ENCODE measurements at regions not wholly inside any gene's neighbourhood (a gene's known extent, or its start where the extent isn't known, plus 50 kb on each side); places are given as distances from the start of the nearest gene placed in this dataset.
A peak's percentile ranks its signal among the peaks of the same experiment; 100 is the strongest.

GRCh38 chr21:19908390-19908789 is 1089.8 kb upstream of the NCAM2 start:
- DNase-seq (ENCODE audit: low read depth in 1 of 2, low spot score in 1 of 2), result no peak
- in situ Hi-C loops (cut with HindIII; ENCODE audit: low pct_unique_long_range_greater_than_20kb, low sequenced_read_pairs), result no loop called here
- TF ChIP-seq JUND (IDR thresholded peaks at IDR 0.05; ENCODE audit: low read depth), result no peak

GRCh38 chr21:19914028-19914427 is 1084.2 kb upstream of the NCAM2 start:
- in situ Hi-C loops (cut with HindIII; ENCODE audit: low pct_unique_long_range_greater_than_20kb, low sequenced_read_pairs), result no loop called here
- no peak for DNase-seq (ENCODE audit: low read depth in 1 of 2, low spot score in 1 of 2)
- no peak for TF ChIP-seq JUND (IDR thresholded peaks at IDR 0.05; ENCODE audit: low read depth)

- DNase-seq (ENCODE audit: low read depth in 1 of 2, low spot score in 1 of 2), result no peak
- in situ Hi-C loops (cut with HindIII; ENCODE audit: low pct_unique_long_range_greater_than_20kb, low sequenced_read_pairs), result no loop called here
- no peak for TF ChIP-seq JUND (IDR thresholded peaks at IDR 0.05; ENCODE audit: low read depth)
Measured at GRCh38 chr21:19921211-19921610, 1077.0 kb upstream of the NCAM2 start.

- no peak for TF ChIP-seq JUND (IDR thresholded peaks at IDR 0.05; ENCODE audit: low read depth)
- no peak for DNase-seq (ENCODE audit: low read depth in 1 of 2, low spot score in 1 of 2)
- in situ Hi-C loops (cut with HindIII; ENCODE audit: low pct_unique_long_range_greater_than_20kb, low sequenced_read_pairs), result no loop called here
Measured at GRCh38 chr21:19922122-19922521, 1076.1 kb upstream of the NCAM2 start.

GRCh38 chr21:19935467-19935866 is 1062.7 kb upstream of the NCAM2 start:
- in situ Hi-C loops (cut with HindIII; ENCODE audit: low pct_unique_long_range_greater_than_20kb, low sequenced_read_pairs), result no loop called here
- DNase-seq (ENCODE audit: low read depth in 1 of 2, low spot score in 1 of 2), result no peak
- no peak for TF ChIP-seq JUND (IDR thresholded peaks at IDR 0.05; ENCODE audit: low read depth)

- in situ Hi-C loops (cut with HindIII; ENCODE audit: low pct_unique_long_range_greater_than_20kb, low sequenced_read_pairs), result no loop called here
- DNase-seq (ENCODE audit: low read depth in 1 of 2, low spot score in 1 of 2), result no peak
- TF ChIP-seq JUND (IDR thresholded peaks at IDR 0.05; ENCODE audit: low read depth), result no peak
Measured at GRCh38 chr21:19937619-19938018, 1060.6 kb upstream of the NCAM2 start.

- TF ChIP-seq JUND (IDR thresholded peaks at IDR 0.05; ENCODE audit: low read depth), result no peak
- in situ Hi-C loops (cut with HindIII; ENCODE audit: low pct_unique_long_range_greater_than_20kb, low sequenced_read_pairs), result no loop called here
- DNase-seq (ENCODE audit: low read depth in 1 of 2, low spot score in 1 of 2), result no peak
Measured at GRCh38 chr21:19941626-19942025, 1056.6 kb upstream of the NCAM2 start.

- DNase-seq (ENCODE audit: low read depth in 1 of 2, low spot score in 1 of 2), result no peak
- no peak for TF ChIP-seq JUND (IDR thresholded peaks at IDR 0.05; ENCODE audit: low read depth)
- in situ Hi-C loops (cut with HindIII; ENCODE audit: low pct_unique_long_range_greater_than_20kb, low sequenced_read_pairs), result no loop called here
Measured at GRCh38 chr21:19950347-19950746, 1047.9 kb upstream of the NCAM2 start.

- in situ Hi-C loops (cut with HindIII; ENCODE audit: low pct_unique_long_range_greater_than_20kb, low sequenced_read_pairs), result no loop called here
- TF ChIP-seq JUND (IDR thresholded peaks at IDR 0.05; ENCODE audit: low read depth), result no peak
- no peak for DNase-seq (ENCODE audit: low read depth in 1 of 2, low spot score in 1 of 2)
Measured at GRCh38 chr21:19969156-19969555, 1029.1 kb upstream of the NCAM2 start.

GRCh38 chr21:19981938-19982337 is 1016.3 kb upstream of the NCAM2 start:
- no peak for TF ChIP-seq JUND (IDR thresholded peaks at IDR 0.05; ENCODE audit: low read depth)
- in situ Hi-C loops (cut with HindIII; ENCODE audit: low pct_unique_long_range_greater_than_20kb, low sequenced_read_pairs), result no loop called here
- DNase-seq (ENCODE audit: low read depth in 1 of 2, low spot score in 1 of 2), result peak in 1 of 2 experiments; percentile 27

- in situ Hi-C loops (cut with HindIII; ENCODE audit: low pct_unique_long_range_greater_than_20kb, low sequenced_read_pairs), result no loop called here
- TF ChIP-seq JUND (IDR thresholded peaks at IDR 0.05; ENCODE audit: low read depth), result no peak
- no peak for DNase-seq (ENCODE audit: low read depth in 1 of 2, low spot score in 1 of 2)
Measured at GRCh38 chr21:19986396-19986795, 1011.8 kb upstream of the NCAM2 start.

GRCh38 chr21:19987671-19988070 is 1010.5 kb upstream of the NCAM2 start:
- in situ Hi-C loops (cut with HindIII; ENCODE audit: low pct_unique_long_range_greater_than_20kb, low sequenced_read_pairs), result no loop called here
- no peak for TF ChIP-seq JUND (IDR thresholded peaks at IDR 0.05; ENCODE audit: low read depth)
- no peak for DNase-seq (ENCODE audit: low read depth in 1 of 2, low spot score in 1 of 2)

- in situ Hi-C loops (cut with HindIII; ENCODE audit: low pct_unique_long_range_greater_than_20kb, low sequenced_read_pairs), result no loop called here
- no peak for TF ChIP-seq JUND (IDR thresholded peaks at IDR 0.05; ENCODE audit: low read depth)
- DNase-seq (ENCODE audit: low read depth in 1 of 2, low spot score in 1 of 2), result no peak
Measured at GRCh38 chr21:19992540-19992939, 1005.7 kb upstream of the NCAM2 start.

GRCh38 chr21:19993268-19993667 is 1004.9 kb upstream of the NCAM2 start:
- no peak for DNase-seq (ENCODE audit: low read depth in 1 of 2, low spot score in 1 of 2)
- in situ Hi-C loops (cut with HindIII; ENCODE audit: low pct_unique_long_range_greater_than_20kb, low sequenced_read_pairs), result no loop called here
- TF ChIP-seq JUND (IDR thresholded peaks at IDR 0.05; ENCODE audit: low read depth), result no peak
